ENCODE measurements at regions not wholly inside any gene's neighbourhood (a gene's known extent, or its start where the extent isn't known, plus 50 kb on each side); places are given as distances from the start of the nearest gene placed in this dataset.

- no peak overlapping the region for H3K4me3 ChIP-seq
- intact Hi-C loops (cut with DNase I) = no loop called here
- no peaks in the 10 kb centered on the region for H3K4me1 ChIP-seq (replicated peaks)
- no peaks in the 10 kb centered on the region for H3K27me3 ChIP-seq (replicated peaks; ENCODE audit: insufficient read depth)
- no peak for TF ChIP-seq POLR2A (IDR thresholded peaks at IDR 0.05)
- TF ChIP-seq, protein P1, sequence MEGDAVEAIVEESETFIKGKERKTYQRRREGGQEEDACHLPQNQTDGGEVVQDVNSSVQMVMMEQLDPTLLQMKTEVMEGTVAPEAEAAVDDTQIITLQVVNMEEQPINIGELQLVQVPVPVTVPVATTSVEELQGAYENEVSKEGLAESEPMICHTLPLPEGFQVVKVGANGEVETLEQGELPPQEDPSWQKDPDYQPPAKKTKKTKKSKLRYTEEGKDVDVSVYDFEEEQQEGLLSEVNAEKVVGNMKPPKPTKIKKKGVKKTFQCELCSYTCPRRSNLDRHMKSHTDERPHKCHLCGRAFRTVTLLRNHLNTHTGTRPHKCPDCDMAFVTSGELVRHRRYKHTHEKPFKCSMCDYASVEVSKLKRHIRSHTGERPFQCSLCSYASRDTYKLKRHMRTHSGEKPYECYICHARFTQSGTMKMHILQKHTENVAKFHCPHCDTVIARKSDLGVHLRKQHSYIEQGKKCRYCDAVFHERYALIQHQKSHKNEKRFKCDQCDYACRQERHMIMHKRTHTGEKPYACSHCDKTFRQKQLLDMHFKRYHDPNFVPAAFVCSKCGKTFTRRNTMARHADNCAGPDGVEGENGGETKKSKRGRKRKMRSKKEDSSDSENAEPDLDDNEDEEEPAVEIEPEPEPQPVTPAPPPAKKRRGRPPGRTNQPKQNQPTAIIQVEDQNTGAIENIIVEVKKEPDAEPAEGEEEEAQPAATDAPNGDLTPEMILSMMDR (IDR thresholded peaks at IDR 0.05) = no peak
- no peak for TF ChIP-seq POLR2AphosphoS5 (IDR thresholded peaks at IDR 0.05)
- WGBS = 92% methylated on average over 3 of the region's 3 CpGs
- no peak for DNase-seq (ENCODE audit: low spot score)
- H3K9me3 ChIP-seq = no peaks in the 10 kb centered on the region
- H3K27ac ChIP-seq = no peak overlapping the region
- no peaks in the 10 kb centered on the region for H3K36me3 ChIP-seq
Observed at GRCh38 chr2:181318504-181319280, 138.5 kb upstream of the ITGA4 start.

GRCh38 chr2:181319286-181319685 lies 137.9 kb upstream of the ITGA4 start:
- Histone ChIP-seq H3K4me1 (replicated peaks) (no peaks in the 10 kb centered on the region), H3K27me3 (replicated peaks; ENCODE audit: insufficient read depth) (no peaks in the 10 kb centered on the region), H3K36me3 (no peaks in the 10 kb centered on the region), H3K9me3 (no peaks in the 10 kb centered on the region), H3K4me3 (no peak overlapping the region), H3K27ac (no peak overlapping the region)
- intact Hi-C loops (cut with DNase I) = no loop called here
- TF ChIP-seq POLR2AphosphoS5 (IDR thresholded peaks at IDR 0.05) (no peak), POLR2A (IDR thresholded peaks at IDR 0.05) (no peak)
- TF ChIP-seq, protein P1 (IDR thresholded peaks at IDR 0.05) = no peak
- no peak for DNase-seq (ENCODE audit: low spot score)

DNA sequence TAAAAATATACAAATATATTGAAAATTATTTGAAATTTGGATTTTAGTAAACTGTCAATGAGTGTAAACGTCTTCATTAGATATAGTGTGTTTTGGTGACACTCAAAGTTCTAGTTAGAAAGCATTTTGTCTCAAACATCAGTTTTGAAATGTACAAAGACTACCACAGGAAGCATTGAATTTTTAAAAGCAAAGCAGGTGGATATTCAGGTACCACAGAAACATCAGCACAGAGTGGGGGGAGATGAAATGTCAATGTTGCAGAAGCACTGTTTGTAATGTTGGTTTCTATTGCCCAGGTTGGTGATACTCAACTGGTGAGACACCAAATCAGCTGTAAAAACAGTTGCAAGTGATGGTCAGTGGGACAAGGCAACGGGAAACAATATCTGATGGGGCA lies 136.5 kb upstream of the ITGA4 start:
- H3K4me3 ChIP-seq = no peak overlapping the region
- H3K9me3 ChIP-seq = no peaks in the 10 kb centered on the region
- no peak for TF ChIP-seq POLR2A (IDR thresholded peaks at IDR 0.05)
- TF ChIP-seq, protein P1 (IDR thresholded peaks at IDR 0.05) = no peak
- TF ChIP-seq POLR2AphosphoS5 (IDR thresholded peaks at IDR 0.05) = no peak
- no peaks in the 10 kb centered on the region for H3K27me3 ChIP-seq (replicated peaks; ENCODE audit: insufficient read depth)
- DNase-seq (ENCODE audit: low spot score) = no peak
- H3K27ac ChIP-seq = no peak overlapping the region
- WGBS = 89% methylated on average over 2 of the region's 2 CpGs
- intact Hi-C loops (cut with DNase I) = no loop called here
- H3K36me3 ChIP-seq = no peaks in the 10 kb centered on the region
- H3K4me1 ChIP-seq (replicated peaks) = no peaks in the 10 kb centered on the region

DNA sequence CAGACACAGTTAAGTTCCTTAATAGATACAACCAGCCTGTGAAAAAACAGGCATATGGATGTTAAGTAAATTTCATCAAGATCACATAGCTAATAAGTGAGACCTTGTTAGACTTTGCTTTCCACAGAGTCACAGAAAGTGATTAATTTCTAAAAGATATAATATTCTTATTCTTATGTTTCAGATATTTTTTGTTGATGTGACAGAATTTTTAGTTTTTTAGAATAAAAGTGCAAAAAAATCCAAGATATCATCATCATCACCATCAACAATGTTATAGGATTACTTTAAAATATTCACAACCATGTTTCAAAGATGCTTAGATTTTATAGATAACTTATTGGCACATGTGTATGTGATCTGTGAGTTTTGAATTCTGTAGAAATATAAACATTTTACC lies 132.3 kb upstream of the ITGA4 start:
- Histone ChIP-seq H3K36me3 (no peaks in the 10 kb centered on the region), H3K4me1 (replicated peaks) (no peaks in the 10 kb centered on the region), H3K4me3 (no peak overlapping the region), H3K27ac (no peak overlapping the region), H3K9me3 (no peaks in the 10 kb centered on the region), H3K27me3 (replicated peaks; ENCODE audit: insufficient read depth) (no peaks in the 10 kb centered on the region)
- DNase-seq (ENCODE audit: low spot score) = no peak
- TF ChIP-seq, protein P1 (IDR thresholded peaks at IDR 0.05) = no peak
- TF ChIP-seq POLR2A (IDR thresholded peaks at IDR 0.05) (no peak), POLR2AphosphoS5 (IDR thresholded peaks at IDR 0.05) (no peak)
- intact Hi-C loops (cut with DNase I) = no loop called here

- 54% methylated on average over 2 of the region's 2 CpGs for WGBS
- H3K27me3 ChIP-seq (replicated peaks; ENCODE audit: insufficient read depth) = no peaks in the 10 kb centered on the region
- intact Hi-C loops (cut with DNase I) = no loop called here
- DNase-seq (ENCODE audit: low spot score) = no peak
- H3K4me3 ChIP-seq = no peak overlapping the region
- H3K36me3 ChIP-seq = no peaks in the 10 kb centered on the region
- no peaks in the 10 kb centered on the region for H3K4me1 ChIP-seq (replicated peaks)
- TF ChIP-seq, protein P1 (IDR thresholded peaks at IDR 0.05) = no peak
- TF ChIP-seq POLR2AphosphoS5 (IDR thresholded peaks at IDR 0.05) (no peak), POLR2A (IDR thresholded peaks at IDR 0.05) (no peak)
- H3K27ac ChIP-seq = no peak overlapping the region
- no peaks in the 10 kb centered on the region for H3K9me3 ChIP-seq
Observed at GRCh38 chr2:181326661-181327060, 130.5 kb upstream of the ITGA4 start.
